Calu3 (cell line): ENCODE measurements at regions not wholly inside any gene's neighbourhood (a gene's known extent, or its start where the extent isn't known, plus 50 kb on each side); places are given as distances from the start of the nearest gene placed in this dataset.
"Not testable (repeated sequence)": the region's sequence is repeated elsewhere in the genome, so short reads cannot be mapped to it uniquely, and the experiment has no call there.

Experiments
- BruUV-seq: library from RNA; stranded (reverse); fragments of 400-500 nt; replicated peaks from 2 replicates; lab custom pipeline; 2021; lab: Mats Ljungman, UMichigan
- CTCF ChIA-PET: fragments of 300-600 bp; sonication (Branson Sonifier 250); formaldehyde crosslinking; loops from one replicate; lab custom pipeline; 2022; ENCODE audit warnings: antibody characterized with exemption; lab: Charles Lee
- DNase-seq: peaks from one replicate; pipeline ENCODE4 v3.0.0; 2022
- H3K27ac Mint-ChIP-seq: one replicate; pipeline ENCODE4 v1.8.0; 2022; ENCODE audit warnings: mixed read lengths; ENCODE audit not compliant: unreplicated experiment
- H3K27me3 Mint-ChIP-seq: one replicate; pipeline ENCODE4 v1.8.0; 2022; ENCODE audit warnings: mixed read lengths; ENCODE audit not compliant: unreplicated experiment
- H3K36me3 Mint-ChIP-seq: one replicate; pipeline ENCODE4 v1.8.0; 2022; ENCODE audit warnings: mild to moderate bottlenecking, moderate library complexity, mixed read lengths; ENCODE audit not compliant: insufficient read depth, unreplicated experiment
- H3K4me1 Mint-ChIP-seq: one replicate; pipeline ENCODE4 v1.8.0; 2022; ENCODE audit warnings: mild to moderate bottlenecking, low read depth, mixed read lengths; ENCODE audit not compliant: unreplicated experiment
- H3K4me3 Mint-ChIP-seq: one replicate; pipeline ENCODE4 v1.8.0; 2022; ENCODE audit warnings: mild to moderate bottlenecking, low read depth, moderate library complexity, mixed read lengths; ENCODE audit not compliant: unreplicated experiment
- H3K9me3 Mint-ChIP-seq: one replicate; pipeline ENCODE4 v1.8.0; 2022; ENCODE audit warnings: low read depth, mixed read lengths; ENCODE audit not compliant: unreplicated experiment
- CTCF ChIP-seq: fragments of 200-600 bp; IDR thresholded peaks from one replicate; pipeline ENCODE4 v1.8.0; 2022; ENCODE audit warnings: antibody characterized with exemption; ENCODE audit not compliant: unreplicated experiment
- intact Hi-C: fragments of 100-400 bp; cut with micrococcal nuclease; formaldehyde crosslinking; loops from one replicate; pipeline ENCODE4 v1.10.0; 2022; ENCODE audit not compliant: unreplicated experiment

GRCh38 chr20:29755854-29756498 is 1501.5 kb upstream of the DEFB115 start:
- intact Hi-C loops, H3K4me1 Mint-ChIP-seq, BruUV-seq, H3K4me3 Mint-ChIP-seq, H3K27me3 Mint-ChIP-seq, H3K36me3 Mint-ChIP-seq, CTCF ChIA-PET, H3K27ac Mint-ChIP-seq, DNase-seq: not testable (repeated sequence)
- peaks cover 32% of the 10 kb centered on the region for H3K9me3 Mint-ChIP-seq

- Mint-ChIP-seq H3K9me3 (peaks cover 25% of the 10 kb centered on the region), H3K4me3 (no peak overlapping the region), H3K4me1 (no peaks in the 10 kb centered on the region), H3K36me3 (no peaks in the 10 kb centered on the region), H3K27ac (no peak overlapping the region), H3K27me3 (no peaks in the 10 kb centered on the region)
- BruUV-seq = no TSS peak
- CTCF ChIA-PET = no interaction called here
- TF ChIP-seq CTCF = no peak
- DNase-seq = no peak
- intact Hi-C loops = no loop called here
Observed at GRCh38 chr20:29756664-29757063, 1500.8 kb upstream of the DEFB115 start.

- H3K27ac Mint-ChIP-seq, H3K4me1 Mint-ChIP-seq, intact Hi-C loops, H3K36me3 Mint-ChIP-seq, H3K4me3 Mint-ChIP-seq, H3K27me3 Mint-ChIP-seq, DNase-seq, H3K9me3 Mint-ChIP-seq, CTCF ChIA-PET, BruUV-seq: not testable (repeated sequence)
Observed at GRCh38 chr20:29761621-29762385, 1495.7 kb upstream of the DEFB115 start.

- Mint-ChIP-seq H3K27ac (no peak overlapping the region), H3K27me3 (no peaks in the 10 kb centered on the region), H3K4me3 (no peak overlapping the region), H3K36me3 (no peaks in the 10 kb centered on the region), H3K9me3 (peaks cover 4% of the 10 kb centered on the region), H3K4me1 (no peaks in the 10 kb centered on the region)
- no peak for TF ChIP-seq CTCF
- intact Hi-C loops = no loop called here
- no peak for DNase-seq
- CTCF ChIA-PET = no interaction called here
- no TSS peak for BruUV-seq
Observed at GRCh38 chr20:29762620-29763019, 1494.8 kb upstream of the DEFB115 start.

GRCh38 chr20:29763821-29764511 is 1493.5 kb upstream of the DEFB115 start:
- no peak for TF ChIP-seq CTCF
- Mint-ChIP-seq H3K4me3 (no peak overlapping the region), H3K36me3 (no peaks in the 10 kb centered on the region), H3K4me1 (no peaks in the 10 kb centered on the region), H3K9me3 (peaks cover 8% of the 10 kb centered on the region), H3K27me3 (no peaks in the 10 kb centered on the region), H3K27ac (no peak overlapping the region)
- intact Hi-C loops = no loop called here
- no TSS peak for BruUV-seq
- CTCF ChIA-PET = no interaction called here
- DNase-seq = no peak

- H3K36me3 Mint-ChIP-seq, BruUV-seq, H3K27me3 Mint-ChIP-seq, CTCF ChIA-PET, intact Hi-C loops, DNase-seq, H3K27ac Mint-ChIP-seq, H3K4me1 Mint-ChIP-seq, H3K4me3 Mint-ChIP-seq: not testable (repeated sequence)
- peaks cover 11% of the 10 kb centered on the region for H3K9me3 Mint-ChIP-seq
Observed at GRCh38 chr20:29764922-29765610, 1492.4 kb upstream of the DEFB115 start.

GRCh38 chr20:29778033-29778432 is 1479.4 kb upstream of the DEFB115 start:
- H3K27me3 Mint-ChIP-seq, H3K4me1 Mint-ChIP-seq, BruUV-seq, H3K4me3 Mint-ChIP-seq, H3K27ac Mint-ChIP-seq, intact Hi-C loops, H3K36me3 Mint-ChIP-seq, DNase-seq, CTCF ChIA-PET: not testable (repeated sequence)
- H3K9me3 Mint-ChIP-seq = peaks cover 22% of the 10 kb centered on the region
